Tibial nerve (tissue), 4 donors: ENCODE measurements at regions not wholly inside any gene's neighbourhood (a gene's known extent, or its start where the extent isn't known, plus 50 kb on each side); places are given as distances from the start of the nearest gene placed in this dataset.

Source experiments
- DNase-seq, 2 donors: peaks; one replicate each; pipeline ENCODE4 v3.0.0-alpha.2; 2019; ENCODE audit warnings: low spot score in 2 of 2
- H3K27ac ChIP-seq, 4 donors: fragments of 200-600 bp; sonication (generic) in 3 of 4; one replicate each; pipeline ENCODE4 v1.5.1; 2017 to 2019; ENCODE audit warnings: mild to moderate bottlenecking in 1 of 4
- H3K27me3 ChIP-seq, 2 donors: fragments of 200-600 bp; sonication (generic) in 1 of 2; one replicate each; pipeline versions ENCODE4 v1.5.1 to v1.6.0; 2017 to 2019
- H3K36me3 ChIP-seq, 3 donors: fragments of 200-600 bp; sonication (generic); one replicate each; pipeline ENCODE4 v1.5.1; 2018 to 2019
- H3K4me1 ChIP-seq, 4 donors: fragments of 200-600 bp; sonication (generic) in 3 of 4; one replicate each; pipeline ENCODE4 v1.5.1; 2017 to 2019
- H3K4me3 ChIP-seq, 4 donors: fragments of 200-600 bp; sonication (generic) in 3 of 4; one replicate each; pipeline ENCODE4 v1.5.1; 2017 to 2019; ENCODE audit warnings: mild to moderate bottlenecking in 1 of 4, moderate library complexity in 1 of 4
- H3K9me3 ChIP-seq, 4 donors: fragments of 200-600 bp; sonication (generic) in 3 of 4; one replicate each; pipeline ENCODE4 v1.5.1; 2017 to 2019
- CTCF ChIP-seq, 5 experiments: fragments of 200-600 bp in 3 of 5; fragments of 450-650 bp in 2 of 5; sonication (generic) in 3 of 5; IDR thresholded peaks; one replicate each; pipeline ENCODE4 v1.5.1; 2016 to 2019; ENCODE audit warnings: antibody characterized with exemption in 5 of 5, mild to moderate bottlenecking in 3 of 5, moderate library complexity in 2 of 5
- EP300 ChIP-seq, 2 donors: sonication (generic); formaldehyde crosslinking; IDR thresholded peaks; one replicate each; pipeline ENCODE4 v1.6.1; 2017; ENCODE audit warnings: antibody characterized with exemption in 2 of 2, mild to moderate bottlenecking in 1 of 2
- POLR2A ChIP-seq, 2 donors: fragments of 450-650 bp; IDR thresholded peaks; one replicate each; pipeline ENCODE4 v1.6.1; 2017; ENCODE audit warnings: antibody characterized with exemption in 2 of 2, mild to moderate bottlenecking in 2 of 2, moderate library complexity in 2 of 2
- WGBS, 2 donors: methylation state at CpG; one replicate each; pipeline ENCODE4 v1.1.5; 2018; 5-methylcytosine and 5-hydroxymethylcytosine counted together

GRCh38 chr2:18133310-18133709 is 254.8 kb downstream of the KCNS3 start:
- H3K4me1 ChIP-seq = no peaks in the 10 kb centered on the region
- no peak overlapping the region for H3K27ac ChIP-seq
- TF ChIP-seq CTCF (IDR thresholded peaks at IDR 0.05) (no peak), EP300 (IDR thresholded peaks at IDR 0.05) (no peak), POLR2A (IDR thresholded peaks at IDR 0.05) (no peak)
- no peak overlapping the region for H3K4me3 ChIP-seq
- no peak for DNase-seq
- H3K27me3 ChIP-seq = no peaks in the 10 kb centered on the region
- no peaks in the 10 kb centered on the region for H3K9me3 ChIP-seq
- no peaks in the 10 kb centered on the region for H3K36me3 ChIP-seq

GRCh38 chr2:18132697-18133096 is 254.2 kb downstream of the KCNS3 start:
- Histone ChIP-seq H3K4me3 (no peak overlapping the region), H3K27ac (no peak overlapping the region), H3K36me3 (no peaks in the 10 kb centered on the region), H3K27me3 (no peaks in the 10 kb centered on the region), H3K4me1 (no peaks in the 10 kb centered on the region), H3K9me3 (no peaks in the 10 kb centered on the region)
- TF ChIP-seq POLR2A (IDR thresholded peaks at IDR 0.05) (no peak), CTCF (IDR thresholded peaks at IDR 0.05) (no peak), EP300 (IDR thresholded peaks at IDR 0.05) (no peak)
- no peak for DNase-seq
- 68 to 73% methylated on average over 3 of the region's 3 CpGs for WGBS, 2 donors

GRCh38 chr2:18131761-18132160 is 253.3 kb downstream of the KCNS3 start:
- 55% methylated on average over 1 of the region's 1 CpG for WGBS, 2 donors
- no peaks in the 10 kb centered on the region for H3K36me3 ChIP-seq
- no peak for TF ChIP-seq CTCF (IDR thresholded peaks at IDR 0.05)
- TF ChIP-seq EP300 (IDR thresholded peaks at IDR 0.05) = no peak
- no peak for TF ChIP-seq POLR2A (IDR thresholded peaks at IDR 0.05)
- no peak overlapping the region for H3K27ac ChIP-seq
- no peaks in the 10 kb centered on the region for H3K4me1 ChIP-seq
- no peaks in the 10 kb centered on the region for H3K27me3 ChIP-seq
- DNase-seq = no peak
- no peak overlapping the region for H3K4me3 ChIP-seq
- no peaks in the 10 kb centered on the region for H3K9me3 ChIP-seq

- Histone ChIP-seq H3K9me3 (no peaks in the 10 kb centered on the region), H3K4me3 (no peak overlapping the region), H3K27me3 (no peaks in the 10 kb centered on the region), H3K36me3 (no peaks in the 10 kb centered on the region), H3K4me1 (no peaks in the 10 kb centered on the region), H3K27ac (no peak overlapping the region)
- DNase-seq = no peak
- TF ChIP-seq CTCF (IDR thresholded peaks at IDR 0.05) (no peak), EP300 (IDR thresholded peaks at IDR 0.05) (no peak), POLR2A (IDR thresholded peaks at IDR 0.05) (no peak)
Measured at GRCh38 chr2:18129348-18129747, 250.9 kb downstream of the KCNS3 start.

- Histone ChIP-seq H3K4me1 (no peaks in the 10 kb centered on the region), H3K4me3 (no peak overlapping the region), H3K27ac (no peak overlapping the region), H3K27me3 (no peaks in the 10 kb centered on the region), H3K9me3 (no peaks in the 10 kb centered on the region), H3K36me3 (no peaks in the 10 kb centered on the region)
- WGBS, 2 donors = 58 to 82% methylated on average over 1 of the region's 1 CpG
- TF ChIP-seq CTCF (IDR thresholded peaks at IDR 0.05) (no peak), EP300 (IDR thresholded peaks at IDR 0.05) (no peak)
- no peak for DNase-seq
Measured at GRCh38 chr2:18125303-18125702, 246.8 kb downstream of the KCNS3 start.
